ENCODE measurements at regions not wholly inside any gene's neighbourhood (a gene's known extent, or its start where the extent isn't known, plus 50 kb on each side); places are given as distances from the start of the nearest gene placed in this dataset.

GRCh38 chr3:95312650-95313049, 1249.8 kb downstream of the NSUN3 start:
- H3K4me2 ChIP-seq (ENCODE audit: low read length) = no peak overlapping the region
- no peaks in the 10 kb centered on the region for H4K20me1 ChIP-seq (ENCODE audit: insufficient read depth)
- no peak for TF ChIP-seq RAD21 (conservative IDR thresholded peaks at IDR 0.05)
- TF ChIP-seq POLR2AphosphoS5 (IDR thresholded peaks at IDR 0.05) = peak; percentile 77
- TF ChIP-seq, protein P1, sequence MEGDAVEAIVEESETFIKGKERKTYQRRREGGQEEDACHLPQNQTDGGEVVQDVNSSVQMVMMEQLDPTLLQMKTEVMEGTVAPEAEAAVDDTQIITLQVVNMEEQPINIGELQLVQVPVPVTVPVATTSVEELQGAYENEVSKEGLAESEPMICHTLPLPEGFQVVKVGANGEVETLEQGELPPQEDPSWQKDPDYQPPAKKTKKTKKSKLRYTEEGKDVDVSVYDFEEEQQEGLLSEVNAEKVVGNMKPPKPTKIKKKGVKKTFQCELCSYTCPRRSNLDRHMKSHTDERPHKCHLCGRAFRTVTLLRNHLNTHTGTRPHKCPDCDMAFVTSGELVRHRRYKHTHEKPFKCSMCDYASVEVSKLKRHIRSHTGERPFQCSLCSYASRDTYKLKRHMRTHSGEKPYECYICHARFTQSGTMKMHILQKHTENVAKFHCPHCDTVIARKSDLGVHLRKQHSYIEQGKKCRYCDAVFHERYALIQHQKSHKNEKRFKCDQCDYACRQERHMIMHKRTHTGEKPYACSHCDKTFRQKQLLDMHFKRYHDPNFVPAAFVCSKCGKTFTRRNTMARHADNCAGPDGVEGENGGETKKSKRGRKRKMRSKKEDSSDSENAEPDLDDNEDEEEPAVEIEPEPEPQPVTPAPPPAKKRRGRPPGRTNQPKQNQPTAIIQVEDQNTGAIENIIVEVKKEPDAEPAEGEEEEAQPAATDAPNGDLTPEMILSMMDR (IDR thresholded peaks at IDR 0.05; ENCODE audit: poor library complexity, severe bottlenecking) = no peak
- TF ChIP-seq, protein P2, sequence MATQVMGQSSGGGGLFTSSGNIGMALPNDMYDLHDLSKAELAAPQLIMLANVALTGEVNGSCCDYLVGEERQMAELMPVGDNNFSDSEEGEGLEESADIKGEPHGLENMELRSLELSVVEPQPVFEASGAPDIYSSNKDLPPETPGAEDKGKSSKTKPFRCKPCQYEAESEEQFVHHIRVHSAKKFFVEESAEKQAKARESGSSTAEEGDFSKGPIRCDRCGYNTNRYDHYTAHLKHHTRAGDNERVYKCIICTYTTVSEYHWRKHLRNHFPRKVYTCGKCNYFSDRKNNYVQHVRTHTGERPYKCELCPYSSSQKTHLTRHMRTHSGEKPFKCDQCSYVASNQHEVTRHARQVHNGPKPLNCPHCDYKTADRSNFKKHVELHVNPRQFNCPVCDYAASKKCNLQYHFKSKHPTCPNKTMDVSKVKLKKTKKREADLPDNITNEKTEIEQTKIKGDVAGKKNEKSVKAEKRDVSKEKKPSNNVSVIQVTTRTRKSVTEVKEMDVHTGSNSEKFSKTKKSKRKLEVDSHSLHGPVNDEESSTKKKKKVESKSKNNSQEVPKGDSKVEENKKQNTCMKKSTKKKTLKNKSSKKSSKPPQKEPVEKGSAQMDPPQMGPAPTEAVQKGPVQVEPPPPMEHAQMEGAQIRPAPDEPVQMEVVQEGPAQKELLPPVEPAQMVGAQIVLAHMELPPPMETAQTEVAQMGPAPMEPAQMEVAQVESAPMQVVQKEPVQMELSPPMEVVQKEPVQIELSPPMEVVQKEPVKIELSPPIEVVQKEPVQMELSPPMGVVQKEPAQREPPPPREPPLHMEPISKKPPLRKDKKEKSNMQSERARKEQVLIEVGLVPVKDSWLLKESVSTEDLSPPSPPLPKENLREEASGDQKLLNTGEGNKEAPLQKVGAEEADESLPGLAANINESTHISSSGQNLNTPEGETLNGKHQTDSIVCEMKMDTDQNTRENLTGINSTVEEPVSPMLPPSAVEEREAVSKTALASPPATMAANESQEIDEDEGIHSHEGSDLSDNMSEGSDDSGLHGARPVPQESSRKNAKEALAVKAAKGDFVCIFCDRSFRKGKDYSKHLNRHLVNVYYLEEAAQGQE (IDR thresholded peaks at IDR 0.05; ENCODE audit: borderline replicate concordance) = peak; percentile 20
- no peak for TF ChIP-seq EZH2 (IDR thresholded peaks at IDR 0.05; ENCODE audit: borderline replicate concordance, insufficient read depth, low read length, poor library complexity, severe bottlenecking)
- TF ChIP-seq EP300 (conservative IDR thresholded peaks at IDR 0.05; ENCODE audit: poor library complexity, severe bottlenecking) = peak; percentile 80
- TF ChIP-seq TAF1 (IDR thresholded peaks at IDR 0.05; ENCODE audit: low read depth) = no peak
- TF ChIP-seq SMC3 (conservative IDR thresholded peaks at IDR 0.05; ENCODE audit: poor library complexity) = no peak
- no peak for TF ChIP-seq MXI1 (conservative IDR thresholded peaks at IDR 0.05; ENCODE audit: poor library complexity, severe bottlenecking)
- no peaks in the 10 kb centered on the region for H3F3A ChIP-seq (ENCODE audit: insufficient read depth, low read length, poor library complexity, severe bottlenecking)
- H3K27me3 ChIP-seq (ENCODE audit: insufficient read depth, low read depth, low read length) = no peaks in the 10 kb centered on the region
- no peak overlapping the region for H3K9ac ChIP-seq (ENCODE audit: low read length)
- H3K36me3 ChIP-seq (ENCODE audit: insufficient read depth, low read length) = no peaks in the 10 kb centered on the region
- H3K27ac ChIP-seq (ENCODE audit: low read length) = no peak overlapping the region
- no peaks in the 10 kb centered on the region for H3K9me3 ChIP-seq (ENCODE audit: low read length)
- H3K79me2 ChIP-seq (replicated peaks; ENCODE audit: insufficient read depth, low read length) = no peaks in the 10 kb centered on the region
- no peaks in the 10 kb centered on the region for H3K9me2 ChIP-seq (ENCODE audit: insufficient read depth, low read length)
- no peak overlapping the region for H3K4me3 ChIP-seq (ENCODE audit: low read length)
- H2AFZ ChIP-seq (ENCODE audit: low read depth, low read length) = no peak overlapping the region

- H3K36me3 ChIP-seq (ENCODE audit: insufficient read depth, low read length) = no peaks in the 10 kb centered on the region
- no peaks in the 10 kb centered on the region for H3K9me3 ChIP-seq (ENCODE audit: low read length)
- H3K4me3 ChIP-seq (ENCODE audit: low read length) = no peak overlapping the region
- H4K20me1 ChIP-seq (ENCODE audit: insufficient read depth) = no peaks in the 10 kb centered on the region
- H3F3A ChIP-seq (ENCODE audit: insufficient read depth, low read length, poor library complexity, severe bottlenecking) = peaks cover 2% of the 10 kb centered on the region
- H3K27me3 ChIP-seq (ENCODE audit: insufficient read depth, low read depth, low read length) = no peaks in the 10 kb centered on the region
- no peak overlapping the region for H2AFZ ChIP-seq (ENCODE audit: low read depth, low read length)
- H3K9ac ChIP-seq (ENCODE audit: low read length) = no peak overlapping the region
- H3K9me2 ChIP-seq (ENCODE audit: insufficient read depth, low read length) = no peaks in the 10 kb centered on the region
- TF ChIP-seq SMC3 (conservative IDR thresholded peaks at IDR 0.05; ENCODE audit: poor library complexity) (no peak), EP300 (conservative IDR thresholded peaks at IDR 0.05; ENCODE audit: poor library complexity, severe bottlenecking) (peak; percentile 94)
- no peak overlapping the region for H3K4me2 ChIP-seq (ENCODE audit: low read length)
- H3K27ac ChIP-seq (ENCODE audit: low read length) = peak overlapping the region; percentile 53
- no peaks in the 10 kb centered on the region for H3K79me2 ChIP-seq (replicated peaks; ENCODE audit: insufficient read depth, low read length)
These were observed 1257.1 kb downstream of the NSUN3 start for GRCh38 chr3:95319921-95320494.
